ENCODE measurements at regions not wholly inside any gene's neighbourhood (a gene's known extent, or its start where the extent isn't known, plus 50 kb on each side); places are given as distances from the start of the nearest gene placed in this dataset.

GRCh38 chr12:87092421-87092820 is 836.2 kb upstream of the MGAT4C start:
- no peak overlapping the region for H3K4me3 ChIP-seq
- no peak overlapping the region for H3K27ac ChIP-seq
- H3K27me3 ChIP-seq (ENCODE audit: low read depth) = no peaks in the 10 kb centered on the region
- no peaks in the 10 kb centered on the region for H3K4me1 ChIP-seq
- TF ChIP-seq CTCF (IDR thresholded peaks at IDR 0.05) = no peak
- intact Hi-C loops (cut with DNase I) = no loop called here
- DNase-seq (no peak), ATAC-seq (no peak)
- H3K36me3 ChIP-seq = no peaks in the 10 kb centered on the region
- no peaks in the 10 kb centered on the region for H3K9me3 ChIP-seq

- no peak overlapping the region for H3K27ac ChIP-seq
These were observed 830.1 kb upstream of the MGAT4C start for GRCh38 chr12:87086118-87086891.

GRCh38 chr12:87085286-87085685 is 829.1 kb upstream of the MGAT4C start:
- H3K4me3 ChIP-seq = no peak overlapping the region
- DNase-seq (no peak), ATAC-seq (no peak)
- TF ChIP-seq CTCF (IDR thresholded peaks at IDR 0.05) = no peak
- no peak overlapping the region for H3K27ac ChIP-seq
- intact Hi-C loops (cut with DNase I) = no loop called here
- H3K4me1 ChIP-seq = no peaks in the 10 kb centered on the region
- H3K27me3 ChIP-seq (ENCODE audit: low read depth) = no peaks in the 10 kb centered on the region
- H3K9me3 ChIP-seq = no peaks in the 10 kb centered on the region
- H3K36me3 ChIP-seq = no peaks in the 10 kb centered on the region

More at GRCh38 chr12:87086118-87086891, 830.1 kb upstream of the MGAT4C start:
- intact Hi-C loops (cut with DNase I) = no loop called here
- no peaks in the 10 kb centered on the region for H3K9me3 ChIP-seq
- TF ChIP-seq CTCF (IDR thresholded peaks at IDR 0.05) = no peak
- H3K27me3 ChIP-seq (ENCODE audit: low read depth) = no peaks in the 10 kb centered on the region
- no peaks in the 10 kb centered on the region for H3K36me3 ChIP-seq
- no peak overlapping the region for H3K4me3 ChIP-seq
- no peak for ATAC-seq
- no peak for DNase-seq
- H3K4me1 ChIP-seq = no peaks in the 10 kb centered on the region

- no peak for TF ChIP-seq CTCF (IDR thresholded peaks at IDR 0.05)
- Histone ChIP-seq H3K36me3 (no peaks in the 10 kb centered on the region), H3K4me3 (no peak overlapping the region), H3K9me3 (no peaks in the 10 kb centered on the region), H3K4me1 (no peaks in the 10 kb centered on the region), H3K27ac (no peak overlapping the region), H3K27me3 (ENCODE audit: low read depth) (no peaks in the 10 kb centered on the region)
- DNase-seq (no peak), ATAC-seq (no peak)
- intact Hi-C loops (cut with DNase I) = no loop called here
These were observed 826.6 kb upstream of the MGAT4C start for GRCh38 chr12:87082756-87083155.

- DNase-seq (no peak), ATAC-seq (no peak)
- TF ChIP-seq CTCF (IDR thresholded peaks at IDR 0.05) = no peak
- no peaks in the 10 kb centered on the region for H3K36me3 ChIP-seq
- no peak overlapping the region for H3K4me3 ChIP-seq
- H3K4me1 ChIP-seq = no peaks in the 10 kb centered on the region
- H3K27ac ChIP-seq = no peak overlapping the region
- H3K9me3 ChIP-seq = peaks cover 14% of the 10 kb centered on the region
- no peaks in the 10 kb centered on the region for H3K27me3 ChIP-seq (ENCODE audit: low read depth)
- intact Hi-C loops (cut with DNase I) = no loop called here
These were observed 818.6 kb upstream of the MGAT4C start for GRCh38 chr12:87074781-87075180.
